ENCODE measurements at regions not wholly inside any gene's neighbourhood (a gene's known extent, or its start where the extent isn't known, plus 50 kb on each side); places are given as distances from the start of the nearest gene placed in this dataset.

GRCh38 chr4:152074088-152074437 lies 313.3 kb upstream of the GATB start:
- H3K27ac Mint-ChIP-seq: no peak overlapping the region
- WGBS (ENCODE audit: insufficient coverage): no CpG with 5 or more reads among the region's 1 CpG
- no peak for DNase-seq

GRCh38 chr4:152073351-152074087 lies 312.7 kb upstream of the GATB start:
- Histone ChIP-seq H3K4me3 (replicated peaks in 1 of 3; ENCODE audit: low read depth in 2 of 3, low read length in 3 of 3) (no peak overlapping the region), H3K4me2 (replicated peaks; ENCODE audit: extremely low read depth, low read length, poor library complexity, severe bottlenecking) (no peak overlapping the region), H3K4me1 (ENCODE audit: control insufficient read depth in 1 of 2, insufficient read depth in 2 of 2, low read length in 2 of 2) (no peaks in the 10 kb centered on the region), H3K36me3 (replicated peaks in 1 of 2; ENCODE audit: control insufficient read depth in 1 of 2, insufficient read depth in 2 of 2, low read length in 2 of 2) (no peaks in the 10 kb centered on the region), H3K9me3 (replicated peaks in 1 of 2; ENCODE audit: control insufficient read depth in 1 of 2, insufficient read depth in 1 of 2, low read length in 2 of 2) (no peaks in the 10 kb centered on the region), H3K27ac (ENCODE audit: low read depth in 1 of 2, low read length in 2 of 2) (no peak overlapping the region), H3K27me3 (ENCODE audit: control insufficient read depth in 2 of 2, insufficient read depth in 2 of 2, low read length in 2 of 2) (no peaks in the 10 kb centered on the region), H2AFZ (ENCODE audit: insufficient read depth, low read depth, low read length, poor library complexity, severe bottlenecking) (no peak overlapping the region), H3K79me2 (ENCODE audit: insufficient read depth, low read length) (no peaks in the 10 kb centered on the region), H3K9ac (ENCODE audit: insufficient read depth, low read length, poor library complexity, severe bottlenecking) (no peak overlapping the region), H4K20me1 (ENCODE audit: insufficient read depth, low read length) (no peaks in the 10 kb centered on the region)
- H3K36me3 Mint-ChIP-seq: no peaks in the 10 kb centered on the region
- DNase-seq: no peak
- H3K4me3 Mint-ChIP-seq: no peak overlapping the region
- peaks cover 3% of the 10 kb centered on the region for H3K4me1 Mint-ChIP-seq
- TF ChIP-seq, protein P1, sequence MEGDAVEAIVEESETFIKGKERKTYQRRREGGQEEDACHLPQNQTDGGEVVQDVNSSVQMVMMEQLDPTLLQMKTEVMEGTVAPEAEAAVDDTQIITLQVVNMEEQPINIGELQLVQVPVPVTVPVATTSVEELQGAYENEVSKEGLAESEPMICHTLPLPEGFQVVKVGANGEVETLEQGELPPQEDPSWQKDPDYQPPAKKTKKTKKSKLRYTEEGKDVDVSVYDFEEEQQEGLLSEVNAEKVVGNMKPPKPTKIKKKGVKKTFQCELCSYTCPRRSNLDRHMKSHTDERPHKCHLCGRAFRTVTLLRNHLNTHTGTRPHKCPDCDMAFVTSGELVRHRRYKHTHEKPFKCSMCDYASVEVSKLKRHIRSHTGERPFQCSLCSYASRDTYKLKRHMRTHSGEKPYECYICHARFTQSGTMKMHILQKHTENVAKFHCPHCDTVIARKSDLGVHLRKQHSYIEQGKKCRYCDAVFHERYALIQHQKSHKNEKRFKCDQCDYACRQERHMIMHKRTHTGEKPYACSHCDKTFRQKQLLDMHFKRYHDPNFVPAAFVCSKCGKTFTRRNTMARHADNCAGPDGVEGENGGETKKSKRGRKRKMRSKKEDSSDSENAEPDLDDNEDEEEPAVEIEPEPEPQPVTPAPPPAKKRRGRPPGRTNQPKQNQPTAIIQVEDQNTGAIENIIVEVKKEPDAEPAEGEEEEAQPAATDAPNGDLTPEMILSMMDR (IDR thresholded peaks at IDR 0.05): no peak
- intact Hi-C loops (cut with micrococcal nuclease): no loop called here
- no peak overlapping the region for H3K27ac Mint-ChIP-seq
- 55% methylated on average over 5 of the region's 9 CpGs for WGBS (ENCODE audit: insufficient coverage)
- H3K27me3 Mint-ChIP-seq (ENCODE audit: low read depth in 3 of 3): peaks cover 0 to 4% (median 0%) of the 10 kb centered on the region in 3 donors
- peaks cover 0 to 8% (median 0%) of the 10 kb centered on the region in 7 donors for H3K9me3 Mint-ChIP-seq

More at GRCh38 chr4:152074088-152074437, 313.3 kb upstream of the GATB start:
- intact Hi-C loops (cut with micrococcal nuclease): no loop called here
- Histone ChIP-seq H2AFZ (ENCODE audit: insufficient read depth, low read depth, low read length, poor library complexity, severe bottlenecking) (no peak overlapping the region), H3K9ac (ENCODE audit: insufficient read depth, low read length, poor library complexity, severe bottlenecking) (no peak overlapping the region), H3K36me3 (replicated peaks in 1 of 2; ENCODE audit: control insufficient read depth in 1 of 2, insufficient read depth in 2 of 2, low read length in 2 of 2) (no peaks in the 10 kb centered on the region), H3K4me1 (ENCODE audit: control insufficient read depth in 1 of 2, insufficient read depth in 2 of 2, low read length in 2 of 2) (no peaks in the 10 kb centered on the region), H3K4me3 (replicated peaks in 1 of 3; ENCODE audit: low read depth in 2 of 3, low read length in 3 of 3) (no peak overlapping the region), H3K9me3 (replicated peaks in 1 of 2; ENCODE audit: control insufficient read depth in 1 of 2, insufficient read depth in 1 of 2, low read length in 2 of 2) (no peaks in the 10 kb centered on the region), H3K27me3 (ENCODE audit: control insufficient read depth in 2 of 2, insufficient read depth in 2 of 2, low read length in 2 of 2) (no peaks in the 10 kb centered on the region), H3K4me2 (replicated peaks; ENCODE audit: extremely low read depth, low read length, poor library complexity, severe bottlenecking) (no peak overlapping the region), H4K20me1 (ENCODE audit: insufficient read depth, low read length) (no peaks in the 10 kb centered on the region), H3K79me2 (ENCODE audit: insufficient read depth, low read length) (no peaks in the 10 kb centered on the region), H3K27ac (ENCODE audit: low read depth in 1 of 2, low read length in 2 of 2) (no peak overlapping the region)
- Mint-ChIP-seq H3K36me3 (no peaks in the 10 kb centered on the region), H3K27me3 (ENCODE audit: low read depth in 3 of 3) (peaks cover 0 to 2% (median 0%) of the 10 kb centered on the region in 3 donors), H3K9me3 (peaks cover 0 to 8% (median 0%) of the 10 kb centered on the region in 7 donors), H3K4me3 (no peak overlapping the region), H3K4me1 (peaks cover 2% of the 10 kb centered on the region)
- TF ChIP-seq, protein P1 (IDR thresholded peaks at IDR 0.05): no peak

Measured in CD14-positive monocyte (primary cell).